ENCODE measurements at regions not wholly inside any gene's neighbourhood (a gene's known extent, or its start where the extent isn't known, plus 50 kb on each side); places are given as distances from the start of the nearest gene placed in this dataset.

GRCh38 chr12:58530742-58531062 is 389.6 kb downstream of the LRIG3 start:
- DNase-seq (ENCODE audit: low spot score), result no peak

DNA sequence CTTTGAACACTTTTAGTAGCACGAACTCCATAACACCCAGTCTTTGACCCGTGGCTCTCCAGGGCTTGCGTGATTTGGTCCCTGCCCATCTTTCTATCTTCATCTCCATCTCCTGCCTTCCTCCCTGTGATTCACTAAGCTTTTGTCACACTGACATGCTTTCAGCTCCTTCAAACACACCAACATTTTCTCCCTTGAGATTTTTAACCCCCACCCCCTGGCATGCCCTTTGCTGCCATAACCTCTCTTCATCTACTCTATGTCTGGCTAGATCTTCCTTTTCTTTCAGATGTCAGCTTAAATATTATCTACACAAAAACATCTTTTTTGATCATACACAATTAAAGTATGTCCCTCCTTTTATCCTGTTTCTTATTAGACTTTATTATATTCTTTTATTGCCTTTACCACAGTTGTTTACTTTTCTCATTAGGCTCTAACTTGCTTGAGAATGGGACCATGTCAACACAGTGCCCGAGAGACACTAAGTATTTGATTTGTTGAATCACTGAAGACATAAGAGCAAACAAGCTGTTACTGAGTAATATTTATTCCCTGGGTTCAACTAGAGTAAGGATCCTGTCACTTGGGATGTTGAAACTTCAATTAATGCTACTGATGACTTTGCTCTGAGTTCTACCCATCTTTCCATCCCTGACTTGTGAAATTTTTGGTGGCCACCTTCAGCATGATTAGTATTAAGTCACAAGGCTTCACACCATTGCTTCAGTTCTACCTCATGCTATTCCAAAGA is 387.3 kb downstream of the LRIG3 start:
- no peak for DNase-seq (ENCODE audit: low spot score)

DNA sequence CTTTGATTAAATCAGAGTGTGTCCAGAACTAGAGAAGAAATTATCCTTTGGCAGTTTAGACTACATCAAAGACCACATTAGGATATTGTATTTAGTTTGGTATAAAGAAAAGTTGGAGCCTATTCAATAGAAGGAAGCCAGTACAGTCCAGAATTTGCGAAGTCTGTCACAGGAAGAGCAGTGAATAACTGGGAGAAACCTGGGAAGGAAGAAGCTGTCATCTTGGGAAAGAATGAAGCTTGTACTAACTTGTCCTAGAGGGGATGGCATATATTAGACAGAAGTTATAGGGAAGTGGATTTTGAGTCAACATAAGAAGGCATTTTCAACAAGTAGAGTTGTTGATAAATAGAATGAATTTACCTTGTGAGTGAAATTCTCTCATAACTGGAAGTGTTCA is 386.7 kb downstream of the LRIG3 start:
- DNase-seq (ENCODE audit: low spot score), result no peak

GRCh38 chr12:58537278-58537677 is 383.0 kb downstream of the LRIG3 start:
- DNase-seq (ENCODE audit: low spot score), result no peak

DNA sequence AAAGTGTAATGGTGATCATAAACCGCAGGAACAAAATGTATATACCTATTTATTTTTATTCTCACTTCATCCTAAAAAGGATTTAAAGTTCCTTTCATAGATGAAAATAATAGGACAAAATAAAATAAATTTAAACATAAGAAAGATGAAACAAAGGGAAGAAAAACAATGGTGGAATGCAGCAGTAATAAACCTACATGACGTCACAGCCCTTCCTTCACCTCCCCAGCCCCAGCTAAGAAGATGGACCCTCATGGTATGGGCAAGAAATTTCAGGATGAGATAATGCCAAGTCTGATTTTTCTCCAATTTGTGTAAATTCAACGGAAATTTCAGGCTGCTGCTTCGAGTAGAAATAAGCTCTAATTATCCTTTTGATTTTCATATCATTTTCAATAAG is 381.0 kb downstream of the LRIG3 start:
- no peak for DNase-seq (ENCODE audit: low spot score)

- peak; percentile 72 for DNase-seq (ENCODE audit: low spot score)
Observed at GRCh38 chr12:58540480-58541299, 379.6 kb downstream of the LRIG3 start.

GRCh38 chr12:58541300-58541690 is 379.0 kb downstream of the LRIG3 start:
- no peak for DNase-seq (ENCODE audit: low spot score)

DNA sequence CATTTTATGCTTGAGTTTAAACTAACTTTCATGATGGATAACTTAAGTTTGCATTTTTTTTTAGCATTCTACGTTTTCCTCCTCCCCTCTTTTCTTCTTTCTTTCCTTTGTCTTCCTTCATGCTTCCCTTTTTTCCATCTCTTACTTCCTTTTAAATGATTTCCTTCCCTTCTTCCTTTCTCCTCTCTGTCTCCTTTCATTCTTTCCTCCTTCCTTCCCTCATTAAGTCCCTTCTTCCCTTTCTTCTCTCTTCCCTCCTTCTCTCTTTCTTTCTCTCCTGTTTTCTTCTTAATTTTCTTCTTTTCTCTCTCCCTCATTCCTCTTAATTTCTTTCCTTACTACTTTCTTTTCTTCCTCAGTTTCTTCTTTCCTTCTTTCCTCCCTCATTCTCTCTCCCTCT is 376.0 kb downstream of the LRIG3 start:
- DNase-seq (ENCODE audit: low spot score), result no peak

DNA sequence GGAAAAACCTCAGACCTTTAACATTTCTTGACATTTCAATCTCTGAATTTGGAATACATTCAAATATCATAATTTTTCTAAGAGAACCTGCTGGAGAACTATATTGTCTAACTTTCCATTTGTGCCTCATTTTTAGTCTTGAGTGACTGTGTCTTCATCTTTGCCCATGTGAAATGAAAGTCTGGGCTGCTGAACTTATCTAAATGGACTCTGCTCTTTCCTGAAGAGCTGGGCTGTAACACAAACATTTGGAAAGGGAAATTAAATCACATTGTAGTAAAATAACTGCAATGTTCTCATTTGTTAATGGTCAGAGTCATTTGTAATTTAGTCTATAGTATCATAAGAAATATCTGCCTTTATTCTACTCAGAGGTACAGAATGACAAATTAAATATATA is 373.1 kb downstream of the LRIG3 start:
- no peak for DNase-seq (ENCODE audit: low spot score)

- no peak for DNase-seq (ENCODE audit: low spot score)
Observed at GRCh38 chr12:58548801-58549200, 371.5 kb downstream of the LRIG3 start.

- DNase-seq (ENCODE audit: low spot score), result no peak
Observed at GRCh38 chr12:58554522-58555157, 365.7 kb downstream of the LRIG3 start.

DNA sequence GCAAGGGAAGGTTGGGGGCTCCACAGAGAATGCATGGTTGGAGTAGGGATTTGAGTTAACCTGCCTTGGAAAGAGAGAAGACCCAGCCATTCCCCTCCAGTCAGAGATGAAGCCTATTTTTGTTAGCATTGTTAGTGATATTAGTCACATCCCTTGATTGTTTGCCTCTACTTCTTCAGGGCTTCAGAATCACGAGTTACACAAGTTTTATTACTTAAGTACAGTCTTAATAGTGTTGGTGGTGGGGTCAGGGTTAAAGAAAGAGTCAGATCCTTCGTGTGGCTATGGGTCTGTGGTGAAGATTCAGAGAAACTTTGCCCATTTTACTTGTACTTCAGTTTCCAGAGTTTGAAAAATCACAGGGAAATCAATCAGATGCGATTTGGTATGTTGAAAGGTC is 363.1 kb downstream of the LRIG3 start:
- DNase-seq (ENCODE audit: low spot score), result no peak

GRCh38 chr12:58557661-58558060 is 362.6 kb downstream of the LRIG3 start:
- DNase-seq (ENCODE audit: low spot score), result no peak

DNA sequence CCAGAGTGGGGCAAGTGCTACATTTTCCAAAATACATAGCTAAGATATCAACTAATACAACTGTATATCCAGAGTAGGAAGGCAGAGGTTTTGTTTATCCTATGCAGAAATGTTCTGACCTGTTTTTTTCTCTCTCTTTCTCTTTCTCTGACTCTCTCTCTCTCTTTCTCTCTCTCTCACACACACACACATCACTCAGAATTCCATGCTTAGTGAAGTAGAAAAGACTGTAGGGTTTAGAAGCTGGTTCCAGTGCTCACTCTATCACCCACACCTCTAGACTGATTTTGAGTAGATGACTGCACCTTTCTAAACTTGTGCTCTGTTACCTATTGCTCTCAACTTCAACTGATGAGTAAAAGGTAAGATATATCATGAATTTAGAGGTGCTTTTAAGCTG is 356.7 kb downstream of the LRIG3 start:
- DNase-seq (ENCODE audit: low spot score), result no peak

DNA sequence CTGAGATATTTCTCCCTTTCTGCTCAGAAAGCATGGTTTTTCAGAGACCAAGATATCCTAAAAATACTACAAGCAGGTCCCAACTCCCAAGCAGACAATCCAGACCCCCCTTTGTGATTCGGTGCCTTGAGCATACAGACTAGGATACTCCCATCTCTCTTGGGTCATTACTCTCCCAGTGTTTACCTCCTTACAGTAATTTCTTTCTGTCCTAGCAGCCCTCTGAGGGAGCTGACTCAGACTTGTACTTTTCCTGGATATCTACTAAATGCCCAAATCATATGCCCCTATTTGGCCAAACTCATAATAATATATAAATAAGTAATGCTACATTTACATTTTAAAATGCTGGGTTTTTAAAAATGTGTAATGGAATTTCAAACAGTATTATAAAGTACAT is 355.6 kb downstream of the LRIG3 start:
- DNase-seq (ENCODE audit: low spot score), result no peak

- DNase-seq (ENCODE audit: low spot score), result no peak
Observed at GRCh38 chr12:58566599-58566998, 353.7 kb downstream of the LRIG3 start.

GRCh38 chr12:58567189-58567588 is 353.1 kb downstream of the LRIG3 start:
- no peak for DNase-seq (ENCODE audit: low spot score)

- DNase-seq (ENCODE audit: low spot score), result no peak
Observed at GRCh38 chr12:58570411-58570810, 349.9 kb downstream of the LRIG3 start.

DNA sequence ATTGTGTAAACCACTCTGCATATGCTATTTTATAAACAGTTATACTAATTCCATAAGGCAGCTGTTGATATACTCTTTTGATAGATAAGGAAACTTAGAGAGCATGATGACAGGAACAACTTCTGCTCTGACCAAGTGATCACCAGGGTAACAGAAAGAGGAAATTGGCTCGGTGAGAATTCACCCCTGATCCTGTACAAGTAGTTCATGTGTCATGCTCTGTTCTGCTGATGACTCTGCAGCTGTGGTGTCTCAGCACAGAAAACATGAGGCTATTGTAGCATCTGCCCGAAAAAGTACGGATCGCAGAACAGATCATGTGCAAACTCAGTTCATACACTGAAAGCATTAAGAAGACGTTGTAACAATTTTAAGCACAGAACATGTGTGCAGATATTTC is 345.0 kb downstream of the LRIG3 start:
- DNase-seq (ENCODE audit: low spot score), result no peak

DNA sequence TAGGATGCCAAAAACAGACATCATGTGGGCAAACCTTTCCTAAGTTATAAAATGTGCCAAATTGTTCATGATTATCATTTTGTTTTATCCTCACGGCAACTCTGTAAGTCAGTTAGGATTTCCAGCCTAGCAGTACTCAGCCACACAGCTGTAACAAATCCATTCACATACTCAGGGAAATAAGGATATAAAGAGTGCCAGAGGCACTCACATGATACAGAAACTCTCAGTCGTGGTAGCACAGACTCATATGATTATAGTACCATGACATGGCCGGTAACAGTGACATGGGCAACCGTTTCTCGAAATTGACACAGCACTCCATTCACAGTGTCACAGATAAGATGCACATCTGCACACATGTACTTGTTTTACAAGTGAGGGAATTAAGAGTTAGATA is 344.2 kb downstream of the LRIG3 start:
- DNase-seq (ENCODE audit: low spot score), result no peak

GRCh38 chr12:58576916-58577315 is 343.4 kb downstream of the LRIG3 start:
- no peak for DNase-seq (ENCODE audit: low spot score)

DNA sequence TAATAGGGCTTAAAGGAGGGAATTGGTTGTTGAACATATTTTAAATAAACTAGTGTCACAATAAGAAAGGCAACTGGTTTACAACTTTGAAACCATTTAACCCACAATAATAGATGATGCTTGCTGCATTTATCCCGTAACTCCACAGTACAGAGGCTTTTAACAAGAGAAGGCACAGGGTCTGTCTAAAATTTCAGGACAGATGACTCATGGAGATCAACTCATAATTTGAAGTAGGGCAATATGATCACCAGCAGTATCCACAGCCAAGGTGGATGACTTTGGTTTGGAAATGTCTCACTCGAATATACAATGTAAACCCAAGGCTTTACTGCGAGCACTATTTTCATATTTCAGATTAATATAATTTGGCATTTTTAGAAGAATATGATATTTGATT is 340.2 kb downstream of the LRIG3 start:
- DNase-seq (ENCODE audit: low spot score), result no peak

- no peak for DNase-seq (ENCODE audit: low spot score)
Observed at GRCh38 chr12:58583529-58583928, 336.8 kb downstream of the LRIG3 start.

All from NAMALWA (cell line).